ENCODE measurements at regions not wholly inside any gene's neighbourhood (a gene's known extent, or its start where the extent isn't known, plus 50 kb on each side); places are given as distances from the start of the nearest gene placed in this dataset.
"Not testable (repeated sequence)": the region's sequence is repeated elsewhere in the genome, so short reads cannot be mapped to it uniquely, and the experiment has no call there.

- DNase-seq: no peak
Measured at GRCh38 chr7:27419581-27420177, 177.1 kb downstream of the EVX1 start.

GRCh38 chr7:27420702-27421101 is 178.1 kb downstream of the EVX1 start:
- no peak for DNase-seq

- DNase-seq: no peak
Measured at GRCh38 chr7:27423290-27423689, 180.7 kb downstream of the EVX1 start.

GRCh38 chr7:27423821-27424220 is 181.2 kb downstream of the EVX1 start:
- DNase-seq: no peak

GRCh38 chr7:27424231-27424630 is 181.6 kb downstream of the EVX1 start:
- DNase-seq: no peak

- no peak for DNase-seq
Measured at GRCh38 chr7:27424749-27425148, 182.1 kb downstream of the EVX1 start.

- no peak for DNase-seq
Measured at GRCh38 chr7:27427416-27427815, 184.8 kb downstream of the EVX1 start.

- DNase-seq: no peak
Measured at GRCh38 chr7:27430105-27430504, 187.5 kb downstream of the EVX1 start.

GRCh38 chr7:27431465-27431864 is 188.9 kb downstream of the EVX1 start:
- DNase-seq: no peak

GRCh38 chr7:27433581-27433980 is 191.0 kb downstream of the EVX1 start:
- no peak for DNase-seq

GRCh38 chr7:27434756-27435400 is 192.3 kb downstream of the EVX1 start:
- DNase-seq: no peak

GRCh38 chr7:27435461-27435860 is 192.9 kb downstream of the EVX1 start:
- no peak for DNase-seq

- no peak for DNase-seq
Measured at GRCh38 chr7:27438881-27439589, 196.4 kb downstream of the EVX1 start.

- no peak for DNase-seq
Measured at GRCh38 chr7:27442455-27442854, 199.9 kb downstream of the EVX1 start.

GRCh38 chr7:27449046-27449445 is 206.4 kb downstream of the EVX1 start:
- not testable (repeated sequence) for DNase-seq

GRCh38 chr7:27453702-27454405 is 208.8 kb downstream of the HIBADH start:
- no peak for DNase-seq

- not testable (repeated sequence) for DNase-seq
Measured at GRCh38 chr7:27457120-27457519, 205.6 kb downstream of the HIBADH start.

- DNase-seq: not testable (repeated sequence)
Measured at GRCh38 chr7:27457603-27458565, 204.8 kb downstream of the HIBADH start.

- DNase-seq: no peak
Measured at GRCh38 chr7:27459021-27459730, 203.5 kb downstream of the HIBADH start.

GRCh38 chr7:27459731-27460053 is 203.0 kb downstream of the HIBADH start:
- DNase-seq: no peak

- DNase-seq: no peak
Measured at GRCh38 chr7:27462575-27463270, 200.0 kb downstream of the HIBADH start.
